SK-N-SH treated with all-trans-retinoic acid at 6 μM for 48 hours (cell line): ENCODE measurements at regions not wholly inside any gene's neighbourhood (a gene's known extent, or its start where the extent isn't known, plus 50 kb on each side); places are given as distances from the start of the nearest gene placed in this dataset.

Source experiments
- ATAC-seq: fragments of 200-7000 bp; cut with Tn5 transposase; 3 replicates; pipeline ENCODE4 v1.9.1; 2020; ENCODE audit warnings: mild to moderate bottlenecking, moderate library complexity
- ARNTL ChIP-seq: fragments of 450-650 bp; formaldehyde crosslinking; IDR thresholded peaks from 2 replicates; pipeline ENCODE4 v1.5.0; 2020; ENCODE audit warnings: low read depth, mild to moderate bottlenecking, moderate library complexity, borderline replicate concordance
- CSDC2 ChIP-seq: fragments of 250-450 bp; sonication (Bioruptor Pico); IDR thresholded peaks from 2 replicates; pipeline ENCODE4 v1.5.0; 2020; ENCODE audit warnings: mild to moderate bottlenecking, moderate library complexity
- ESRRG ChIP-seq: fragments of 250-450 bp; sonication (Bioruptor Pico); IDR thresholded peaks from 2 replicates; pipeline ENCODE4 v1.6.1; 2021; ENCODE audit warnings: mild to moderate bottlenecking
- ISL1 ChIP-seq: fragments of 250-450 bp; sonication (Bioruptor Pico); IDR thresholded peaks from 2 replicates; pipeline ENCODE4 v2.1.2; 2022; ENCODE audit warnings: mild to moderate bottlenecking, moderate library complexity
- TCF4 ChIP-seq: fragments of 250-450 bp; sonication (Bioruptor Pico); IDR thresholded peaks from 2 replicates; pipeline ENCODE4 v1.8.0; 2021; ENCODE audit warnings: mild to moderate bottlenecking, moderate library complexity, borderline replicate concordance
- TOX ChIP-seq: fragments of 250-450 bp; sonication (Bioruptor Pico); IDR thresholded peaks from 2 replicates; pipeline ENCODE4 v1.8.0; 2021; ENCODE audit warnings: mild to moderate bottlenecking, moderate library complexity, borderline replicate concordance
- ZFP3 ChIP-seq: fragments of 250-450 bp; sonication (Bioruptor Pico); IDR thresholded peaks from 2 replicates; pipeline ENCODE4 v1.5.0; 2020; ENCODE audit warnings: mild to moderate bottlenecking, moderate library complexity
- ZNF70 ChIP-seq: fragments of 450-650 bp; formaldehyde crosslinking; IDR thresholded peaks from 2 replicates; pipeline ENCODE4 v1.5.0; 2020; ENCODE audit warnings: mild to moderate bottlenecking, moderate library complexity
- TF ChIP-seq, protein P1 (sequence below): fragments of 250-450 bp; sonication (Bioruptor Pico); IDR thresholded peaks from 2 replicates; pipeline ENCODE4 v1.8.0; 2021; ENCODE audit warnings: low read depth, mild to moderate bottlenecking, moderate library complexity, borderline replicate concordance
- TF ChIP-seq, protein P2 (sequence below): fragments of 250-450 bp; sonication (Bioruptor Pico); IDR thresholded peaks from 2 replicates; pipeline ENCODE4 v1.5.1; 2020; ENCODE audit warnings: low read depth, mild to moderate bottlenecking, moderate library complexity
- TF ChIP-seq, protein P3 (sequence below): fragments of 250-450 bp; sonication (Bioruptor Pico); IDR thresholded peaks from 2 replicates; pipeline ENCODE4 v1.5.0; 2020; ENCODE audit warnings: mild to moderate bottlenecking, moderate library complexity
- TF ChIP-seq, protein P4 (sequence below): fragments of 250-450 bp; sonication (Bioruptor Pico); IDR thresholded peaks from 2 replicates; pipeline ENCODE4 v1.5.1; 2021; ENCODE audit warnings: mild to moderate bottlenecking, moderate library complexity

DNA sequence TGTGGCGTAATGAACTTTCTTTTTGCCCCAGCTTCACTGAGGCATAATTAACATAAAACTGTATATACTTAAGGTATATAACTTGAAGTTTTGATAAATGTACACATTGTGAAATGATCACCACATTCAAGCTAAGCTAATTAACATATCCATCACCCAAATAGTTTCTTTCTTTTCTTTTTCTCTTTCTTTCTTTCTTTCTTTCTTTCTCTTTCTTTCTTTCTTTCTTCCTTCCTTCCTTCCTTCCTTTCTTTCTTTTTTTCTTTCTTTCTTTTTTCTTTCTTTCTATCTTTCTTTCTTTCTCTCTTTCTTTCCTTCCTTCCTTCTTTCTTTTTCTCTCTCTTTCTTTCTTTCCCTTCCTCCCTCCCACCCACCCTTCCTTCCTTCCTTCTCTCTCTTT, 62.5 kb downstream of the XCL1 start (continued):
- TF ChIP-seq TOX (CRISPR knock-in tag) = no peak

DNA sequence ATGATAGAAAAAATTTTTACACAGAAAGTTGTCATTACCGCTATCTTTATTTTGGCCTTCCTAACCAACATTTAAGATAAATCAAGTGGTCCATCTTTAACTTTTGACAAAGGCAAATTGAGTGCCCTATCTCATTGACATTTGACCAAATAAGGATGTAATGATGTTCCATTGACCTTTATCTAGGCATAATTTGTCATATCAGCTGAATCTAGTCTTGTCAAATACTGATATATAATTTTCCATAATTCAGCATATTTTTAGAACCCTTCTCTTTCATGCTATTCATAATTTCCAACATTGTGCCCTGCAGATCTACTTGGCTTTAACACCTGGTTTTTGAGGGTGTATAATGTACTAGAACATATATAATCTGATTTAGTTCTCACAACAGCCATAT, 63.8 kb downstream of the XCL1 start:
- ATAC-seq = no peak
- TF ChIP-seq ZNF70 (CRISPR knock-in tag) = no peak
- no peak for TF ChIP-seq TCF4 (CRISPR knock-in tag)
- TF ChIP-seq, protein P1, sequence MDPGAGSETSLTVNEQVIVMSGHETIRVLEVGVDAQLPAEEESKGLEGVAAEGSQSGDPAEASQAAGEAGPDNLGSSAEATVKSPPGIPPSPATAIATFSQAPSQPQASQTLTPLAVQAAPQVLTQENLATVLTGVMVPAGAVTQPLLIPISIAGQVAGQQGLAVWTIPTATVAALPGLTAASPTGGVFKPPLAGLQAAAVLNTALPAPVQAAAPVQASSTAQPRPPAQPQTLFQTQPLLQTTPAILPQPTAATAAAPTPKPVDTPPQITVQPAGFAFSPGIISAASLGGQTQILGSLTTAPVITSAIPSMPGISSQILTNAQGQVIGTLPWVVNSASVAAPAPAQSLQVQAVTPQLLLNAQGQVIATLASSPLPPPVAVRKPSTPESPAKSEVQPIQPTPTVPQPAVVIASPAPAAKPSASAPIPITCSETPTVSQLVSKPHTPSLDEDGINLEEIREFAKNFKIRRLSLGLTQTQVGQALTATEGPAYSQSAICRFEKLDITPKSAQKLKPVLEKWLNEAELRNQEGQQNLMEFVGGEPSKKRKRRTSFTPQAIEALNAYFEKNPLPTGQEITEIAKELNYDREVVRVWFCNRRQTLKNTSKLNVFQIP (CRISPR knock-in tag) = no peak
- no peak for TF ChIP-seq ZFP3
- TF ChIP-seq, all 23 proteins: peak for 0

DNA sequence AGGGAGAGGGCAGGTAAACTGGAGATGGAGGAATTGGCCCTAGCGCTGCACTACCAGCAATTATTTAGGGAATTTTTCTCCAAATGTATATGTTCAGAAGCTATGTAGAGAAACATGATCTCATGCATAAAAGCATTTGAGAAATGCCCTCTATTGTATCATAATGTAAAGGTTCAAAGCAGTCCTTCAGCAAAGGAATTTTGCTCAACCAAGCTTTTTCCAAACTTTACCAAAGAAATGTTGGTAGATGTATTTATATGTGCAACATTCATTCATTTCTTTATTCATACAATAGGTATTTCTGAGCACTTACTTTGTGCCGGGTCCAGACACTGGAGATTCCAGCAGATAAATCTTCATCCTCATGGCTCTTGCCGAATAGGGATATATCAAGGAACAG, 64.4 kb downstream of the XCL1 start:
- no peak for ATAC-seq
- TF ChIP-seq, protein P1 (CRISPR knock-in tag) = no peak
- TF ChIP-seq, protein P2, sequence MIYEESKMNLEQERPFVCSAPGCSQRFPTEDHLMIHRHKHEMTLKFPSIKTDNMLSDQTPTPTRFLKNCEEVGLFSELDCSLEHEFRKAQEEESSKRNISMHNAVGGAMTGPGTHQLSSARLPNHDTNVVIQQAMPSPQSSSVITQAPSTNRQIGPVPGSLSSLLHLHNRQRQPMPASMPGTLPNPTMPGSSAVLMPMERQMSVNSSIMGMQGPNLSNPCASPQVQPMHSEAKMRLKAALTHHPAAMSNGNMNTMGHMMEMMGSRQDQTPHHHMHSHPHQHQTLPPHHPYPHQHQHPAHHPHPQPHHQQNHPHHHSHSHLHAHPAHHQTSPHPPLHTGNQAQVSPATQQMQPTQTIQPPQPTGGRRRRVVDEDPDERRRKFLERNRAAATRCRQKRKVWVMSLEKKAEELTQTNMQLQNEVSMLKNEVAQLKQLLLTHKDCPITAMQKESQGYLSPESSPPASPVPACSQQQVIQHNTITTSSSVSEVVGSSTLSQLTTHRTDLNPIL (CRISPR knock-in tag) = no peak
- TF ChIP-seq ISL1 (CRISPR knock-in tag) = no peak

DNA sequence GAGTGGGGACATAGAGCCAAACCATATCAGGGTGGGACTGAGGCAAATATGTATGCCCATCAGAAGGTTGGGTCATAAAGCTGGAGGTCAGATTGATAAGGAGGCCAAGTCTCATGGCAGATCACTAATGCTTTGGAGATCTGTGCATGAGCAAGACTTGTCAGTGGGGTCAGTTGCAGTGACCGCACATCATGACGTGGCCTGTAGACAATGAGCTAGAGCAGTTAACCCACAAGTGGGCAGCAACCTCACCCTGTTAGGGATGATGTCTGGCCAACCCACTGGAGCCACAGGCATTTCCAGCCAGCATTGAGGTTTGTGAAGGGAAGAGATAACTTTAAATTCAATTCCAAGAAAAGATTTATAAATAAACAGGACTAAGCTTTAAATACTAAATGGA, 66.7 kb downstream of the XCL1 start:
- TF ChIP-seq, protein P3, sequence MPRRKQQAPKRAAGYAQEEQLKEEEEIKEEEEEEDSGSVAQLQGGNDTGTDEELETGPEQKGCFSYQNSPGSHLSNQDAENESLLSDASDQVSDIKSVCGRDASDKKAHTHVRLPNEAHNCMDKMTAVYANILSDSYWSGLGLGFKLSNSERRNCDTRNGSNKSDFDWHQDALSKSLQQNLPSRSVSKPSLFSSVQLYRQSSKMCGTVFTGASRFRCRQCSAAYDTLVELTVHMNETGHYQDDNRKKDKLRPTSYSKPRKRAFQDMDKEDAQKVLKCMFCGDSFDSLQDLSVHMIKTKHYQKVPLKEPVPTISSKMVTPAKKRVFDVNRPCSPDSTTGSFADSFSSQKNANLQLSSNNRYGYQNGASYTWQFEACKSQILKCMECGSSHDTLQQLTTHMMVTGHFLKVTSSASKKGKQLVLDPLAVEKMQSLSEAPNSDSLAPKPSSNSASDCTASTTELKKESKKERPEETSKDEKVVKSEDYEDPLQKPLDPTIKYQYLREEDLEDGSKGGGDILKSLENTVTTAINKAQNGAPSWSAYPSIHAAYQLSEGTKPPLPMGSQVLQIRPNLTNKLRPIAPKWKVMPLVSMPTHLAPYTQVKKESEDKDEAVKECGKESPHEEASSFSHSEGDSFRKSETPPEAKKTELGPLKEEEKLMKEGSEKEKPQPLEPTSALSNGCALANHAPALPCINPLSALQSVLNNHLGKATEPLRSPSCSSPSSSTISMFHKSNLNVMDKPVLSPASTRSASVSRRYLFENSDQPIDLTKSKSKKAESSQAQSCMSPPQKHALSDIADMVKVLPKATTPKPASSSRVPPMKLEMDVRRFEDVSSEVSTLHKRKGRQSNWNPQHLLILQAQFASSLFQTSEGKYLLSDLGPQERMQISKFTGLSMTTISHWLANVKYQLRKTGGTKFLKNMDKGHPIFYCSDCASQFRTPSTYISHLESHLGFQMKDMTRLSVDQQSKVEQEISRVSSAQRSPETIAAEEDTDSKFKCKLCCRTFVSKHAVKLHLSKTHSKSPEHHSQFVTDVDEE (CRISPR knock-in tag) = no peak
- TF ChIP-seq, protein P2 (CRISPR knock-in tag) = no peak
- TF ChIP-seq CSDC2 (CRISPR knock-in tag) = no peak
- no peak for TF ChIP-seq ESRRG (CRISPR knock-in tag)
- TF ChIP-seq ISL1 (CRISPR knock-in tag) = no peak
- TF ChIP-seq, protein P4, sequence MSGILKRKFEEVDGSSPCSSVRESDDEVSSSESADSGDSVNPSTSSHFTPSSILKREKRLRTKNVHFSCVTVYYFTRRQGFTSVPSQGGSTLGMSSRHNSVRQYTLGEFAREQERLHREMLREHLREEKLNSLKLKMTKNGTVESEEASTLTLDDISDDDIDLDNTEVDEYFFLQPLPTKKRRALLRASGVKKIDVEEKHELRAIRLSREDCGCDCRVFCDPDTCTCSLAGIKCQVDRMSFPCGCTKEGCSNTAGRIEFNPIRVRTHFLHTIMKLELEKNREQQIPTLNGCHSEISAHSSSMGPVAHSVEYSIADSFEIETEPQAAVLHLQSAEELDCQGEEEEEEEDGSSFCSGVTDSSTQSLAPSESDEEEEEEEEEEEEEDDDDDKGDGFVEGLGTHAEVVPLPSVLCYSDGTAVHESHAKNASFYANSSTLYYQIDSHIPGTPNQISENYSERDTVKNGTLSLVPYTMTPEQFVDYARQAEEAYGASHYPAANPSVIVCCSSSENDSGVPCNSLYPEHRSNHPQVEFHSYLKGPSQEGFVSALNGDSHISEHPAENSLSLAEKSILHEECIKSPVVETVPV (CRISPR knock-in tag) = no peak
- TF ChIP-seq ARNTL = no peak
- TF ChIP-seq, protein P1 (CRISPR knock-in tag) = no peak
- TF ChIP-seq, all 23 proteins: peak for 0
- ATAC-seq = no peak
